IMR-90 (cell line): ENCODE measurements at regions not wholly inside any gene's neighbourhood (a gene's known extent, or its start where the extent isn't known, plus 50 kb on each side); places are given as distances from the start of the nearest gene placed in this dataset.

Experiments used
- ATAC-seq: fragments of 200-7000 bp; cut with Tn5 transposase; 2 replicates; pipeline ENCODE4 v1.9.1; 2020; ENCODE audit warnings: low read depth, mild to moderate bottlenecking, moderate library complexity
- BruUV-seq: library from RNA; stranded (reverse); fragments of 400-500 nt; replicated peaks from 2 replicates; lab custom pipeline; 2021; lab: Mats Ljungman, UMichigan
- CTCF ChIA-PET: fragments of 300-600 bp; formaldehyde crosslinking; extraction: SDS; loops from one replicate; lab custom pipeline; 2021; ENCODE audit warnings: antibody characterized with exemption; lab: Yijun Ruan, JAX
- POLR2A ChIA-PET: fragments of 300-600 bp; sonication (Branson Sonifier 250); formaldehyde crosslinking; loops from one replicate; lab custom pipeline; 2022; ENCODE audit warnings: antibody characterized with exemption; ENCODE audit not compliant: unreplicated experiment; lab: Charles Lee
- DNase-seq: peaks from one replicate; pipeline ENCODE4 v3.0.0; 2013
- H2AFZ ChIP-seq: replicated peaks from 2 replicates; pipeline ENCODE3; 2013; ENCODE audit warnings: low read length, mild to moderate bottlenecking; ENCODE audit not compliant: poor library complexity
- H2AK5ac ChIP-seq: 2 replicates; pipeline ENCODE4 v1.6.1; 2013; ENCODE audit warnings: low read depth, low read length, inconsistent platforms
- H2AK9ac ChIP-seq: replicated peaks from 2 replicates; pipeline ENCODE3; 2013; ENCODE audit warnings: mild to moderate bottlenecking, low read depth, low read length, moderate library complexity; ENCODE audit not compliant: poor library complexity
- H2BK120ac ChIP-seq: 2 replicates; pipeline ENCODE4 v1.6.1; 2013; ENCODE audit warnings: low read depth, low read length, inconsistent platforms
- H2BK15ac ChIP-seq: 3 replicates; pipeline ENCODE4 v1.6.1; 2013; ENCODE audit warnings: low read depth, low read length, inconsistent platforms
- H2BK20ac ChIP-seq: 2 replicates; pipeline ENCODE4 v1.6.1; 2013; ENCODE audit warnings: low read depth, mild to moderate bottlenecking, inconsistent platforms, low read length, moderate library complexity
- H2BK5ac ChIP-seq: 2 replicates; pipeline ENCODE4 v1.6.1; 2013; ENCODE audit warnings: mild to moderate bottlenecking, low read depth, low read length, inconsistent platforms; ENCODE audit not compliant: poor library complexity, severe bottlenecking
- H3K14ac ChIP-seq: replicated peaks from 2 replicates; pipeline ENCODE4 v1.6.1; 2013; ENCODE audit warnings: low read depth, low read length, inconsistent platforms
- H3K18ac ChIP-seq: 2 replicates; pipeline ENCODE4 v1.6.1; 2013; ENCODE audit warnings: low read depth, low read length, control low read depth
- H3K23ac ChIP-seq: 2 replicates; pipeline ENCODE4 v1.6.1; 2013; ENCODE audit warnings: low read depth, low read length, inconsistent platforms
- H3K27ac ChIP-seq: 2 replicates; pipeline ENCODE4 v1.5.1; 2013; ENCODE audit warnings: mild to moderate bottlenecking, control low read depth, low read length; ENCODE audit not compliant: insufficient read depth
- H3K27me3 ChIP-seq: 2 replicates; pipeline ENCODE4 v1.6.1; 2013; ENCODE audit warnings: low read length; ENCODE audit not compliant: control insufficient read depth, insufficient read depth
- H3K36me3 ChIP-seq: 2 replicates; pipeline ENCODE4 v1.6.1; 2013; ENCODE audit warnings: low read length, mixed read lengths; ENCODE audit not compliant: control insufficient read depth, insufficient read depth
- H3K4ac ChIP-seq: 2 replicates; pipeline ENCODE4 v1.6.1; 2013; ENCODE audit warnings: low read depth, low read length, inconsistent platforms
- H3K4me1 ChIP-seq: 2 replicates; pipeline ENCODE4 v1.6.1; 2013; ENCODE audit warnings: low read length, mixed read lengths; ENCODE audit not compliant: control insufficient read depth, insufficient read depth
- H3K4me2 ChIP-seq: 2 replicates; pipeline ENCODE4 v1.6.1; 2013; ENCODE audit warnings: low read depth, mild to moderate bottlenecking, control low read depth, low read length, moderate library complexity
- H3K4me3 ChIP-seq: 2 replicates; pipeline ENCODE4 v1.5.1; 2013; ENCODE audit warnings: low read depth, mild to moderate bottlenecking, control low read depth, low read length, moderate library complexity; ENCODE audit not compliant: insufficient read depth
- H3K56ac ChIP-seq: 2 replicates; pipeline ENCODE4 v1.6.1; 2013; ENCODE audit warnings: low read length, inconsistent platforms; ENCODE audit not compliant: insufficient read depth; ENCODE audit errors: extremely low read depth
- H3K79me1 ChIP-seq, 2 experiments: 2 replicates each; pipeline ENCODE4 v1.6.1; 2013; ENCODE audit warnings: low read length in 2 of 2, inconsistent platforms in 1 of 2, low read depth in 1 of 2
- H3K9ac ChIP-seq: 2 replicates; pipeline ENCODE4 v1.6.1; 2013; ENCODE audit warnings: low read depth, low read length, control low read depth
- H3K9me1 ChIP-seq: 2 replicates; pipeline ENCODE4 v1.6.1; 2013; ENCODE audit warnings: low read length, inconsistent platforms; ENCODE audit not compliant: insufficient read depth
- H3K9me3 ChIP-seq: 2 replicates; pipeline ENCODE4 v1.6.1; 2013; ENCODE audit warnings: low read length; ENCODE audit not compliant: control insufficient read depth, insufficient read depth
- H4K20me1 ChIP-seq: 2 replicates; pipeline ENCODE4 v1.6.1; 2013; ENCODE audit warnings: low read length, inconsistent platforms; ENCODE audit not compliant: insufficient read depth
- H4K5ac ChIP-seq: 2 replicates; pipeline ENCODE4 v1.6.1; 2013; ENCODE audit warnings: mild to moderate bottlenecking, low read depth, low read length, control low read depth
- H4K8ac ChIP-seq, 2 experiments: 2 replicates each; pipeline ENCODE4 v1.6.1; 2013; ENCODE audit warnings: low read depth in 2 of 2, low read length in 2 of 2, control low read depth in 1 of 2, inconsistent platforms in 1 of 2
- H4K91ac ChIP-seq: 2 replicates; pipeline ENCODE4 v1.6.1; 2013; ENCODE audit warnings: low read depth, low read length, inconsistent platforms; ENCODE audit not compliant: insufficient read depth
- ELK1 ChIP-seq: fragments of 150-350 bp; IDR thresholded peaks from 2 replicates; pipeline ENCODE4 v1.6.1; 2016; ENCODE audit warnings: low read depth, mild to moderate bottlenecking, low read length, moderate library complexity, borderline replicate concordance
- dilution Hi-C: fragments of 300-500 bp; cut with HindIII; formaldehyde crosslinking; loops from one replicate; pipeline ENCODE4 v1.14.3; 2018; ENCODE audit warnings: low sequenced_read_pairs; ENCODE audit not compliant: unreplicated experiment
- in situ Hi-C: fragments of 300-500 bp; cut with MboI; formaldehyde crosslinking; loops from 3 replicates; pipeline ENCODE4 v1.14.3; 2019; ENCODE audit warnings: low sequenced_read_pairs, inconsistent platforms, mixed read lengths
- intact Hi-C: fragments of 100-400 bp; cut with micrococcal nuclease; formaldehyde crosslinking; loops from 2 replicates; pipeline ENCODE4 v1.10.0; 2022

GRCh38 chr18:30088238-30089015 is 954.1 kb downstream of the DSC3 start:
- H3K36me3 ChIP-seq = no peaks in the 10 kb centered on the region
- no peak overlapping the region for H2BK120ac ChIP-seq
- dilution Hi-C loops (no loop called here), in situ Hi-C loops (no loop called here), intact Hi-C loops (no loop called here)
- no TSS peak for BruUV-seq
- H3K9ac ChIP-seq = no peak overlapping the region
- H4K8ac ChIP-seq = no peak overlapping the region
- no peak overlapping the region for H3K27ac ChIP-seq
- H4K5ac ChIP-seq = no peak overlapping the region
- no peak overlapping the region for H2AFZ ChIP-seq
- ATAC-seq (peak; percentile 32; the same call in 1 of the 2 replicates), DNase-seq (peak; percentile 1)
- H2BK5ac ChIP-seq = no peak overlapping the region
- no peak overlapping the region for H3K4me3 ChIP-seq
- no peak overlapping the region for H3K56ac ChIP-seq
- no peaks in the 10 kb centered on the region for H3K4me1 ChIP-seq
- H3K9me1 ChIP-seq = no peaks in the 10 kb centered on the region
- CTCF ChIA-PET = no interaction called here
- H2BK15ac ChIP-seq = no peak overlapping the region
- no peak overlapping the region for H3K14ac ChIP-seq
- H3K27me3 ChIP-seq = no peaks in the 10 kb centered on the region
- H2AK5ac ChIP-seq = no peak overlapping the region
- no peak for TF ChIP-seq ELK1
- no peak overlapping the region for H3K4ac ChIP-seq
- peaks cover 4% of the 10 kb centered on the region; the same call in 1 of the 2 replicates for H3K9me3 ChIP-seq
- H3K79me1 ChIP-seq = no peaks in the 10 kb centered on the region
- H3K18ac ChIP-seq = no peak overlapping the region
- H2BK20ac ChIP-seq = no peak overlapping the region
- H3K4me2 ChIP-seq = no peak overlapping the region
- H2AK9ac ChIP-seq = no peak overlapping the region
- H4K91ac ChIP-seq = no peak overlapping the region
- H3K23ac ChIP-seq = no peak overlapping the region
- H4K20me1 ChIP-seq = no peaks in the 10 kb centered on the region
- POLR2A ChIA-PET = no interaction called here
